PC-3 (cell line): ENCODE measurements at regions not wholly inside any gene's neighbourhood (a gene's known extent, or its start where the extent isn't known, plus 50 kb on each side); places are given as distances from the start of the nearest gene placed in this dataset.

Experiments
- CTCF ChIP-seq: fragments of 300-600 bp; sonication (generic); conservative IDR thresholded peaks from 2 replicates; pipeline ENCODE4 v1.5.1; 2017; ENCODE audit warnings: antibody characterized with exemption, low read depth, mild to moderate bottlenecking, low read length
- EZH2 ChIP-seq: fragments of 300-600 bp; sonication (generic); IDR thresholded peaks from one replicate; pipeline ENCODE4 v1.6.1; 2017; ENCODE audit warnings: antibody characterized with exemption, mild to moderate bottlenecking, low read length; ENCODE audit not compliant: unreplicated experiment
- EZH2phosphoT487 ChIP-seq: fragments of 300-600 bp; sonication (generic); IDR thresholded peaks from 2 replicates; pipeline ENCODE4 v1.6.1; 2018; ENCODE audit warnings: mild to moderate bottlenecking, antibody characterized with exemption, low read length, borderline replicate concordance

DNA sequence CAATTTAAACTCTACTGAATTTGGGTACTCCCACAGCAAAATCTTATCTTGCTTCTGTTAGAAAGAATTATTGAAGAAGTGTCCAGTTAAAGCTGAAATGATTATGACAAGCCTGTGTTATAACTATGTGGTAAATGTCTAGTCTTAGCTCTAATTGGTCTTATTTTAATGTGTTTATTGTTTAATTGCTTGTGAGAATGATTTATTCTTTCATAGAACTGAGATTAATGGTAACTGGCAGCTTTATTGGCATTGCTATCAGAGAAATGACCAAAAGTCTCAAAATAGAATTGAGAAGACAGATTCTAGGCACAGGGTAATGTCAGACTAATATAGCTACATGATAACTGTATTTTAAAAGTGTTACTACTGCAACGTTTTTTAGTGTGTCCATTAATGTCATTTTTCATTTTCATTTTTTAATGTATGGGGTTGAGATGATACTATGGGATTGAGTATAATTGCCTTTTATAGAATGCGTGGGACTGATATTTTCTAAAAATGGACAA, 458.7 kb downstream of the AEBP2 start:
- TF ChIP-seq EZH2phosphoT487 (no peak), CTCF (no peak), EZH2 (no peak)
